HG03460 (cell line): ENCODE measurements at regions not wholly inside any gene's neighbourhood (a gene's known extent, or its start where the extent isn't known, plus 50 kb on each side); places are given as distances from the start of the nearest gene placed in this dataset.

Experiments
- ATAC-seq: cut with Tn5 transposase; IDR thresholded peaks from one replicate; pipeline ENCODE4 v1.9.1; 2021; ENCODE audit not compliant: unreplicated experiment

DNA sequence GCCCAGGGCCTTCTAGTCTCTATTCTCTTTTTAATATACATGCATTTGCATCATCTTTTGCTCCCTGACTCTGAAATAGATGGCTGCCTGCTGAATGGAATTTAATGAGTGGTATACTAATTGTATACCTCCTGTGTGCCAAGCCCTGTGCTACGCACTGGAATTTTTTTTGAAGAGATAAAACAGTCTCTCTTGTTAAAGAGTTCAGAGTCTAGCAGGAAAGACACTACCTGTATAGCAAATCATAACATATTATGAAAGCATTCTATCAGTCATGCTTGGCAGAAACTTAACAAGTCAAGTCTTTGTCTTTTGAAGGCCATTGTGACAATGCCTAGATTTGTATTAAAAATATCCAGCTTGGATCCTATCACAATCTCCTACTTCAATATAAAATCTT lies 63.7 kb upstream of the SESN3 start:
- no peak for ATAC-seq

DNA sequence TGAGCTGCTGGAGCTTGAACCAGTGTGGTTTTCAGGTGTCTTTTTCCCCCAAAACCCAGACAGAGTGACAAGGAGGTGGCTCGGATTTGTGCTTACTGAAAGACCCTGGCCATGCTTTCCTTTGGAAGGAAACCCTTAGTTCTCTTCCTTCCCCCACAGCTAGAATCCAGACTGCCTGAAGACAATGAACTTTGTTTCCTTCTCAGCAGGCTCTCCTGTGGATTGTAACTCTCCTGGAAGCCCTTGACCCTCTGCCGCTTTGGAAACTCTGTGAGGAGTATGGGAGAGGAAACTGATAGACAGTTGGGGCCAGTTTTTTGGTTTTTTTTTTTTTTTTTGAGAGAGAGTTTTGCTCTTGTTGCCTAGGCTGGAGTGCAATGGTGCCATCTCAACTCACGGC lies 62.1 kb upstream of the SESN3 start:
- no peak for ATAC-seq

DNA sequence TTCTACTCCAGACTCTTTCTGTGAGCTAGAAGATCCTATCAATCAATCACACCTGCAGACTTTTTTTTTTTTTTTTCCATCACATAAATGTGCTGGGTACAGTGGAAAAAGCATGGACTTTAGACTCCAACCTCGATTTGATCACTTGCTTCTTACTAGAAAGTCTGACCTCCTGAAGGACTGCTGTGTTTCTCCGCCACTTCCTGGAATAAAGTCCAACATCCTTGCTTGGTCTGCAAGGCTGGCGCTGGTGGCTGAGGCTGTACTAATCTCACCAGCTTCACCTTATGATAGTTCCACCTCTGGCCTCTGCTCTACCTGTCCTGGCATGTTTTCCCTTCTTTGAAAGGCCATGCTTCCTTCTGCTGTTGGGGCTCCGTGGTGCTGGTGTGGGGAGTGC lies 60.9 kb upstream of the SESN3 start:
- no peak for ATAC-seq

DNA sequence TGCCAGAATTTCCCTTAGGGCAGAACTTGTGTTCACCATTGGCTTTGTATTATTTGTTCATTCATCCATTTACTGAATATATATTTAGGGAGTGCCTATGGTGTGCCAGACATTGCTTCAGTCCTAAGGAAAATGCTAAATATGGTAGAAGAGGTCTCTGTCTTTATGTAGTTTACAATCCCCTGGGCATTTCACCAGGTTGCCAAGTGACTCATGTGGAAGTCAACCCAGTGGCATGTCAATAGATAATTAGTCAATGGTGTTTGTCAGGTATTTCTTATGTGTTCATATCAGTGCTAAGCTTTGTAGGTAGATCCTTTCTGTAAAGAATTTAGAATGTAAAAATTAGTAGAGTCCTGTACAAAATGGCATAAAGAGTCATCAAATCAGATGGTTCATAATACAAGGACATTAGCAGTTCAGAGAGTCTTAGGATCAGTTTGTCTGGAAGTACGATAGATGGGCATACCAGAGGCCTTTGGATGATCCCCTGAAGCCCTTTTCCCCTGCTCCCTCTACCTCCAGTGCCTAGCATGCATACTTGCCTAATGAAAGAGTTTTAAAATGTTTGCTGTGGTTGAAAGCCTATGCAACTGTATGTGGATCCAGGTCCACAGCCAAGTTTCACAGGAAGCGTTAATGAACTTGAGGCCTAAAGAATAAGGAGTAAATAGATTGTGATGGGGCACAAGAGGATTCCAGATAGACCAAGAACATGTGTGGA lies 58.5 kb upstream of the SESN3 start:
- ATAC-seq = no peak

DNA sequence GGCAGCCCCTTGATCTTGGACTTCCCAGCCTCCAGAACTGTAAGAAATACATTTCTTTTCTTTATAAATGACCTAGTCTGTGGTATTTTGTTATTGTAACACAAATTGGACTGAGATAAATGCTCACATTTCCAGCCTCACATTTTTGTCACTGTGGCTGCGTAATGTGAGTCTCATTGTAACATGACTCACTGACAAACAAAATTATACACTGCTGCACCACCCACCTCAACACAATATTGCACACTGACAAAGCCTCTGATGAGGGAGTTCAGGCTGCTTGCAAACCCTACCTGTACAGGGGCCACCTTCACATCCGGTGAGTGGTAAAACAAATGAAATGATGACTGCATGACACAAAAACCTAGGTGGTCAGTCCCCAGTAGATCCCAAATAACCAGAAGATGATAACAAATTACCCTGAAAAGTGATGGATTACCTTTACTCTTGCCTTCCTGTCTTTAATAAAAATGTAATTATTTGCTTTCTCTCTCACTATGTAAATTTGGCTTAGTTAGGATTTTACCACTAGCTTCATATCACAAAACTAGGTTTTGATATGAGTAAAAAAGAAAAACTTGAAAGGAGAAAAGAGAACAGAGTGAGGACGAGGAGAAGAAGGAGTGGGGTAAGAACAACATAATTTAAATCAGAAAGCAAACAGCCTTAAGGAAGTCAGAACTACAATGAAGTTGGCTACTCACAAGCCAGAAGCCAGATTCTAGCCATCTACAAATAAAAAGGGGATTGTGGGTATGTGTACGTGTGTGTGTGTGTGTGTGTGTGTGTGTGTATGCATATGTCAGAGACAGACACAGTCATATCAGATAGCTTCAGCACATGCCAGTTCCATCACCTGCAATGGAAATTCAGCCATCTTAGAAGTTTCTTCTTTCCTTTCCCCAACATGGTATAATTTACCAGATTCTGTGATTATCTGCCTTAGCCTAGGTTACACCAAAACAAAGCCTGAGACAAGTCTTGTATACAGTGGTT lies 53.4 kb upstream of the SESN3 start:
- ATAC-seq = no peak

DNA sequence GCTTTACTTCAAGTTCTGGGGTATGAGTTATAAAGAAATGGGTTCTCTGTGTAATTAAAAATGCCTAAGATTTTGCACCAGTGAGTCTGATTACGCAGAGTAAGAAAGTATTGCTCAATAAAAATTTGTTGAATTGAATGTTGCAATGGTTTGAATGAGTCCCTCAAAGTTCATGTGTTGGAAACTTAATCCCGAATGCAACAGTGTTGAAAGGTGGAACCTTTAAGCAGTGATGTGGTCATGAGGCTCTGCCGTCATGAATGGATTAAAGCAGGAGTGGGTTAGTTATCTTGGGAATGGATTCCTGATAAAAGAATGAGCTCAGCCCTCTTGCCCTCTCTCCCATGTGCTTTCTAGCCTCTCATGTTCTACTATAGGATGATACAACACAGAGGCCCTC lies 52.6 kb upstream of the SESN3 start:
- ATAC-seq = no peak

DNA sequence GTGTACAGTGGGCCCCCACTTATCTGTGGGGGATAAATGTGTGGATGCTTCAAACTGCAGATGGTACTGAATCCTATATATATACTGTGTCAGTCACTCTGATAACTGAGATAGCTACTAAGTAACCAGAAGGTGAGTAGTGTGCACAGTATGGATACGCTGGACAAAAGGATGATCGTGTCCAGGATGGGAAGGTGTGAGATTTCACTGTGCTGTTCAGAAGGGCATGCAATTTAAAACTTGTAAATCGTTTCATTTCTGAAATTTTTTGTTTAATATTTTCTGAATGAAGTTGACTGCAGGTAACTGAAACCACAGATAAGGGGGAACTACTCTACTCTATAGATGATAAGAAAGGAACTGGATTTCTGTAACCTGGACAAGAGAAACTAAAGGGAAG lies 52.1 kb upstream of the SESN3 start:
- no peak for ATAC-seq

DNA sequence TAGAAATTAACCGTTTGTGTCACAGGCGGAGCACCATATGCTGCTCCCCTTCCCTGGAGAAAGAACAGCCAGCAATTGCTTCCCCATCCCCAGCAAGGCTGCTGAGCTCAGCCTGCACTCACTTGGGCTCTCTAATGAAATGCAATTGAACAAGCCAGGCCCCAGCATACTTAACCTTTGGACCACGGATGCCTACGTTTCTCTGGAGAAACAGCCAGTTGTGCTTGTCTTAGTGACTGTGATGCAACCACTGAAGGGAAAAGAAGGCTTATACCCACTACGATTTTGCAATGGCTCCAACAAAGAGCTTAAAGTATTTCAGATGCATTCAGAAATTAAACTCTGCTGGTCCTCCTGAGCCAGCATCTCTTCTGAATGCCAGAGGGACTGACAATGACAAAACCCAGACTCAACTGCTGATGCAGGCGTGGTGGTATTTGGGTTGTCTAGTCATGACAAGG lies 51.3 kb upstream of the SESN3 start:
- no peak for ATAC-seq
